22Rv1 (cell line): ENCODE measurements at regions not wholly inside any gene's neighbourhood (a gene's known extent, or its start where the extent isn't known, plus 50 kb on each side); places are given as distances from the start of the nearest gene placed in this dataset.

Experiments
- ZFX ChIP-seq: fragments of 450-650 bp; IDR thresholded peaks from 2 replicates; pipeline ENCODE4 v1.6.1; 2017; ENCODE audit warnings: antibody characterized with exemption, borderline replicate concordance
- TF ChIP-seq, protein P1 (sequence below): fragments of 450-650 bp; IDR thresholded peaks from 2 replicates; pipeline ENCODE4 v1.5.1; 2017; ENCODE audit warnings: mild to moderate bottlenecking

DNA sequence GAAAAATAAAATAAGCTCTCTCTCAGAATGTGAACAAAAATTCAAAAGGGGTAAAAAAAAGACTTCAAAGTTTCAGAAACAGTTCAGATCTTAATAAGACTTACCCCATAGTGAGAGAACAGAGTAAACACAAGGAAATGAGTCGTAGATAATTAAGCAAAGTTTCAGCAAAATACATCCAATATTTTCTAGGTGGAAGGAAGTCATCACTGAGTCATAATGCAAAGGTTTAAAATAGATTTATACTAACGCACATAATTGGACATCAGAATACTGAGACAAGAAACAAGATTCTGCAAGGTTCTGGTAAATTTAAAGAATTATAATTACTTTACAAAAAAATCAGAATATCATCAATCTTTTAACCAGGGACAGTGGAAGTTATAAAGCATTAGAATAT lies 1370.7 kb upstream of the ATXN8OS start:
- TF ChIP-seq, protein P1, sequence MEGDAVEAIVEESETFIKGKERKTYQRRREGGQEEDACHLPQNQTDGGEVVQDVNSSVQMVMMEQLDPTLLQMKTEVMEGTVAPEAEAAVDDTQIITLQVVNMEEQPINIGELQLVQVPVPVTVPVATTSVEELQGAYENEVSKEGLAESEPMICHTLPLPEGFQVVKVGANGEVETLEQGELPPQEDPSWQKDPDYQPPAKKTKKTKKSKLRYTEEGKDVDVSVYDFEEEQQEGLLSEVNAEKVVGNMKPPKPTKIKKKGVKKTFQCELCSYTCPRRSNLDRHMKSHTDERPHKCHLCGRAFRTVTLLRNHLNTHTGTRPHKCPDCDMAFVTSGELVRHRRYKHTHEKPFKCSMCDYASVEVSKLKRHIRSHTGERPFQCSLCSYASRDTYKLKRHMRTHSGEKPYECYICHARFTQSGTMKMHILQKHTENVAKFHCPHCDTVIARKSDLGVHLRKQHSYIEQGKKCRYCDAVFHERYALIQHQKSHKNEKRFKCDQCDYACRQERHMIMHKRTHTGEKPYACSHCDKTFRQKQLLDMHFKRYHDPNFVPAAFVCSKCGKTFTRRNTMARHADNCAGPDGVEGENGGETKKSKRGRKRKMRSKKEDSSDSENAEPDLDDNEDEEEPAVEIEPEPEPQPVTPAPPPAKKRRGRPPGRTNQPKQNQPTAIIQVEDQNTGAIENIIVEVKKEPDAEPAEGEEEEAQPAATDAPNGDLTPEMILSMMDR: no peak
- TF ChIP-seq ZFX: no peak
